K562 (cell line): ENCODE measurements at regions not wholly inside any gene's neighbourhood (a gene's known extent, or its start where the extent isn't known, plus 50 kb on each side); places are given as distances from the start of the nearest gene placed in this dataset.

Source experiments
- BHLHE40 ChIP-seq: IDR thresholded peaks from 2 replicates; pipeline ENCODE4 v1.6.1; 2011; ENCODE audit warnings: low read length, improper control_type of control experiment
- CREB1 ChIP-seq, 2 experiments: sonication (generic) in 1 of 2; formaldehyde crosslinking in 1 of 2; IDR thresholded peaks; 2 replicates each; pipeline versions ENCODE4 v1.6.1 to v1.8.0; 2012 to 2022; ENCODE audit warnings: inconsistent platforms in 1 of 2, mild to moderate bottlenecking in 1 of 2, missing genetic modification reagents in 1 of 2, moderate library complexity in 1 of 2
- E2F3 ChIP-seq: fragments of 250-450 bp; sonication (Bioruptor Pico); IDR thresholded peaks from 2 replicates; pipeline ENCODE4 v1.4.0; 2020; ENCODE audit warnings: mild to moderate bottlenecking
- ELF4 ChIP-seq: fragments of 450-650 bp; formaldehyde crosslinking; IDR thresholded peaks from 2 replicates; pipeline ENCODE4 v1.4.0; 2022; ENCODE audit warnings: missing genetic modification characterization
- EP400 ChIP-seq: fragments of 450-650 bp; IDR thresholded peaks from 2 replicates; pipeline ENCODE4 v1.6.1; 2017; ENCODE audit warnings: antibody characterized with exemption, mild to moderate bottlenecking, moderate library complexity
- GTF2F1 ChIP-seq: IDR thresholded peaks from 2 replicates; pipeline ENCODE4 v1.6.1; 2011; ENCODE audit warnings: low read depth, low read length, improper control_type of control experiment
- NCOA1 ChIP-seq: fragments of 450-650 bp; IDR thresholded peaks from 2 replicates; pipeline ENCODE4 v1.6.1; 2016; ENCODE audit warnings: low read depth
- NFRKB ChIP-seq: fragments of 450-650 bp; IDR thresholded peaks from 2 replicates; pipeline ENCODE4 v1.6.1; 2016; ENCODE audit warnings: low read depth
- NR3C1 ChIP-seq: sonication (generic); formaldehyde crosslinking; IDR thresholded peaks from 2 replicates; pipeline ENCODE4 v1.8.1; 2022; ENCODE audit warnings: missing genetic modification reagents
- POLR2H ChIP-seq: IDR thresholded peaks from 2 replicates; pipeline ENCODE4 v1.6.1; 2016; ENCODE audit warnings: missing genetic modification characterization, low read depth, mild to moderate bottlenecking, control low read depth, missing compliant biosample characterization, moderate library complexity
- PRMT5 ChIP-seq: sonication (generic); formaldehyde crosslinking; IDR thresholded peaks from 2 replicates; pipeline ENCODE4 v1.5.0; 2020; ENCODE audit warnings: missing genetic modification reagents
- RFX5 ChIP-seq: IDR thresholded peaks from 2 replicates; pipeline ENCODE4 v1.6.1; 2011; ENCODE audit warnings: low read depth, mild to moderate bottlenecking, improper control_type of control experiment, low read length
- THRAP3 ChIP-seq: fragments of 450-650 bp; IDR thresholded peaks from 2 replicates; pipeline ENCODE4 v1.6.1; 2016; ENCODE audit warnings: mild to moderate bottlenecking, inconsistent platforms, borderline replicate concordance
- ZNF239 ChIP-seq: fragments of 250-450 bp; sonication (Bioruptor Pico); IDR thresholded peaks from 2 replicates; pipeline ENCODE4 v1.4.0; 2020; ENCODE audit warnings: mild to moderate bottlenecking
- TF ChIP-seq, protein P1 (sequence below), 2 experiments: fragments of 450-650 bp; conservative IDR thresholded peaks; 2 replicates each; pipeline ENCODE4 v1.6.1; 2017; ENCODE audit warnings: mild to moderate bottlenecking in 2 of 2, moderate library complexity in 2 of 2
- TF ChIP-seq, protein P2 (sequence below), 2 experiments: fragments of 450-650 bp; IDR thresholded peaks; 2 replicates each; pipeline ENCODE4 v1.6.1; 2018; ENCODE audit warnings: mild to moderate bottlenecking in 2 of 2, low read depth in 1 of 2; ENCODE audit not compliant: partially characterized antibody in 2 of 2
- TF ChIP-seq, protein P3 (sequence below): IDR thresholded peaks from 2 replicates; pipeline ENCODE4 v1.6.1; 2012; ENCODE audit warnings: low read depth, low read length, improper control_type of control experiment, borderline replicate concordance
- TF ChIP-seq, protein P4 (sequence below): sonication (generic); formaldehyde crosslinking; IDR thresholded peaks from 2 replicates; pipeline ENCODE4 v1.8.0; 2022; ENCODE audit warnings: mild to moderate bottlenecking, low read depth, missing genetic modification reagents
- TF ChIP-seq, protein P5 (sequence below): sonication (generic); formaldehyde crosslinking; IDR thresholded peaks from 2 replicates; pipeline ENCODE4 v1.8.0; 2023; ENCODE audit warnings: mild to moderate bottlenecking, missing genetic modification reagents

DNA sequence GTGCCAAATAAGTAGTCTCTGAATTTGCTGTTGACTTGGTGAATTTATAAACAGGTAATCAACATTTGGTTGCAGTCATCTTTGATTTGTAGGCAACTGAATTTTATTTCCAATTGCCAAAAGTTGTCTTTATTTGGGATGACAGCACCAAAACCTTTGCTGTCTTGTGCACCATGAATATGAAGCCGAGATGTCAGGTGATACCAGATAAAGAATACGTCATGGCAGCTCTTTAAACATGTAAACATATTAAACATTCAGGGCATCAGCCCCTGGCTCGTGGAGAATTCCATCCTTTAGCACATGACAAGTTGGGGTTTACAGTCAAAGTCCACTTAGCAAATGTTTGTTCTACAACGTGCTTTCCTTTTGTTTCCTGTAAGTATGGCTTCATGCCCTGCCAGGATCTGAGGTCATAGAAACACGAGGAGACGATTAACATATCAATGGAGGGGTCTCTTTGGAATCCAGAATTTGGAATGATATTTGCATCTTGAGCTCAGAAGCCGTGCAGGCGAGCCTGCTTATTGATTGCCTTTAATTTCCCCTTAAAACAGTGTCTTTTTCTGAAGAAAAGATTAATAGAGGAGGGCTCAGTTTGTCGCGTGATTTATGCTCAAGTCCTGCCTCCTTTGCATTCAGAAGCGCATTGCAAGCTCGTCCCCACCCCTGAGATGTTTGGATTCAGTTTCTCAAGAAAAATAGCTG lies 170.2 kb upstream of the ZNF217 start (continued):
- TF ChIP-seq, protein P1, sequence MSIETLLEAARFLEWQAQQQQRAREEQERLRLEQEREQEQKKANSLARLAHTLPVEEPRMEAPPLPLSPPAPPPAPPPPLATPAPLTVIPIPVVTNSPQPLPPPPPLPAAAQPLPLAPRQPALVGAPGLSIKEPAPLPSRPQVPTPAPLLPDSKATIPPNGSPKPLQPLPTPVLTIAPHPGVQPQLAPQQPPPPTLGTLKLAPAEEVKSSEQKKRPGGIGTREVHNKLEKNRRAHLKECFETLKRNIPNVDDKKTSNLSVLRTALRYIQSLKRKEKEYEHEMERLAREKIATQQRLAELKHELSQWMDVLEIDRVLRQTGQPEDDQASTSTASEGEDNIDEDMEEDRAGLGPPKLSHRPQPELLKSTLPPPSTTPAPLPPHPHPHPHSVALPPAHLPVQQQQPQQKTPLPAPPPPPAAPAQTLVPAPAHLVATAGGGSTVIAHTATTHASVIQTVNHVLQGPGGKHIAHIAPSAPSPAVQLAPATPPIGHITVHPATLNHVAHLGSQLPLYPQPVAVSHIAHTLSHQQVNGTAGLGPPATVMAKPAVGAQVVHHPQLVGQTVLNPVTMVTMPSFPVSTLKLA (conservative IDR thresholded peaks at IDR 0.05), result peak; percentile 57 to 76
- TF ChIP-seq E2F3 (CRISPR knock-in tag), result no peak
- TF ChIP-seq, protein P2, sequence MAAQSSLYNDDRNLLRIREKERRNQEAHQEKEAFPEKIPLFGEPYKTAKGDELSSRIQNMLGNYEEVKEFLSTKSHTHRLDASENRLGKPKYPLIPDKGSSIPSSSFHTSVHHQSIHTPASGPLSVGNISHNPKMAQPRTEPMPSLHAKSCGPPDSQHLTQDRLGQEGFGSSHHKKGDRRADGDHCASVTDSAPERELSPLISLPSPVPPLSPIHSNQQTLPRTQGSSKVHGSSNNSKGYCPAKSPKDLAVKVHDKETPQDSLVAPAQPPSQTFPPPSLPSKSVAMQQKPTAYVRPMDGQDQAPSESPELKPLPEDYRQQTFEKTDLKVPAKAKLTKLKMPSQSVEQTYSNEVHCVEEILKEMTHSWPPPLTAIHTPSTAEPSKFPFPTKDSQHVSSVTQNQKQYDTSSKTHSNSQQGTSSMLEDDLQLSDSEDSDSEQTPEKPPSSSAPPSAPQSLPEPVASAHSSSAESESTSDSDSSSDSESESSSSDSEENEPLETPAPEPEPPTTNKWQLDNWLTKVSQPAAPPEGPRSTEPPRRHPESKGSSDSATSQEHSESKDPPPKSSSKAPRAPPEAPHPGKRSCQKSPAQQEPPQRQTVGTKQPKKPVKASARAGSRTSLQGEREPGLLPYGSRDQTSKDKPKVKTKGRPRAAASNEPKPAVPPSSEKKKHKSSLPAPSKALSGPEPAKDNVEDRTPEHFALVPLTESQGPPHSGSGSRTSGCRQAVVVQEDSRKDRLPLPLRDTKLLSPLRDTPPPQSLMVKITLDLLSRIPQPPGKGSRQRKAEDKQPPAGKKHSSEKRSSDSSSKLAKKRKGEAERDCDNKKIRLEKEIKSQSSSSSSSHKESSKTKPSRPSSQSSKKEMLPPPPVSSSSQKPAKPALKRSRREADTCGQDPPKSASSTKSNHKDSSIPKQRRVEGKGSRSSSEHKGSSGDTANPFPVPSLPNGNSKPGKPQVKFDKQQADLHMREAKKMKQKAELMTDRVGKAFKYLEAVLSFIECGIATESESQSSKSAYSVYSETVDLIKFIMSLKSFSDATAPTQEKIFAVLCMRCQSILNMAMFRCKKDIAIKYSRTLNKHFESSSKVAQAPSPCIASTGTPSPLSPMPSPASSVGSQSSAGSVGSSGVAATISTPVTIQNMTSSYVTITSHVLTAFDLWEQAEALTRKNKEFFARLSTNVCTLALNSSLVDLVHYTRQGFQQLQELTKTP (IDR thresholded peaks at IDR 0.05; ENCODE audit: low read depth in 1 of 2, partially characterized antibody in 2 of 2), result peak in 1 of 2 experiments; percentile 94
- no peak for TF ChIP-seq THRAP3
- TF ChIP-seq, protein P3, sequence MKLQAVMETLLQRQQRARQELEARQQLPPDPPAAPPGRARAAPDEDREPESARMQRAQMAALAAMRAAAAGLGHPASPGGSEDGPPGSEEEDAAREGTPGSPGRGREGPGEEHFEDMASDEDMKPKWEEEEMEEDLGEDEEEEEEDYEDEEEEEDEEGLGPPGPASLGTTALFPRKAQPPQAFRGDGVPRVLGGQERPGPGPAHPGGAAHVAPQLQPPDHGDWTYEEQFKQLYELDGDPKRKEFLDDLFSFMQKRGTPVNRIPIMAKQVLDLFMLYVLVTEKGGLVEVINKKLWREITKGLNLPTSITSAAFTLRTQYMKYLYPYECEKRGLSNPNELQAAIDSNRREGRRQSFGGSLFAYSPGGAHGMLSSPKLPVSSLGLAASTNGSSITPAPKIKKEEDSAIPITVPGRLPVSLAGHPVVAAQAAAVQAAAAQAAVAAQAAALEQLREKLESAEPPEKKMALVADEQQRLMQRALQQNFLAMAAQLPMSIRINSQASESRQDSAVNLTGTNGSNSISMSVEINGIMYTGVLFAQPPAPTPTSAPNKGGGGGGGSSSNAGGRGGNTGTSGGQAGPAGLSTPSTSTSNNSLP, result no peak
- TF ChIP-seq, protein P4, sequence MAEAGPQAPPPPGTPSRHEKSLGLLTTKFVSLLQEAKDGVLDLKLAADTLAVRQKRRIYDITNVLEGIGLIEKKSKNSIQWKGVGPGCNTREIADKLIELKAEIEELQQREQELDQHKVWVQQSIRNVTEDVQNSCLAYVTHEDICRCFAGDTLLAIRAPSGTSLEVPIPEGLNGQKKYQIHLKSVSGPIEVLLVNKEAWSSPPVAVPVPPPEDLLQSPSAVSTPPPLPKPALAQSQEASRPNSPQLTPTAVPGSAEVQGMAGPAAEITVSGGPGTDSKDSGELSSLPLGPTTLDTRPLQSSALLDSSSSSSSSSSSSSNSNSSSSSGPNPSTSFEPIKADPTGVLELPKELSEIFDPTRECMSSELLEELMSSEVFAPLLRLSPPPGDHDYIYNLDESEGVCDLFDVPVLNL (CRISPR knock-in tag), result no peak
- no peak for TF ChIP-seq CREB1 (IDR thresholded peaks at IDR 0.05)
- 0 out of 2 replicates have a peak, but pooled peaks have one; percentile 23 for TF ChIP-seq CREB1 (CRISPR knock-in tag; IDR thresholded peaks at IDR 0.05)
- TF ChIP-seq PRMT5 (CRISPR knock-in tag), result no peak
- no peak for TF ChIP-seq GTF2F1
- TF ChIP-seq ELF4 (CRISPR knock-in tag), result no peak
- peak; percentile 67 for TF ChIP-seq EP400
- peak; percentile 51 for TF ChIP-seq BHLHE40
- TF ChIP-seq, protein P5, sequence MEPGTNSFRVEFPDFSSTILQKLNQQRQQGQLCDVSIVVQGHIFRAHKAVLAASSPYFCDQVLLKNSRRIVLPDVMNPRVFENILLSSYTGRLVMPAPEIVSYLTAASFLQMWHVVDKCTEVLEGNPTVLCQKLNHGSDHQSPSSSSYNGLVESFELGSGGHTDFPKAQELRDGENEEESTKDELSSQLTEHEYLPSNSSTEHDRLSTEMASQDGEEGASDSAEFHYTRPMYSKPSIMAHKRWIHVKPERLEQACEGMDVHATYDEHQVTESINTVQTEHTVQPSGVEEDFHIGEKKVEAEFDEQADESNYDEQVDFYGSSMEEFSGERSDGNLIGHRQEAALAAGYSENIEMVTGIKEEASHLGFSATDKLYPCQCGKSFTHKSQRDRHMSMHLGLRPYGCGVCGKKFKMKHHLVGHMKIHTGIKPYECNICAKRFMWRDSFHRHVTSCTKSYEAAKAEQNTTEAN (CRISPR knock-in tag), result no peak
- no peak for TF ChIP-seq NR3C1 (CRISPR knock-in tag)
- 0 out of 2 replicates have a peak, but pooled peaks have one; percentile 50 for TF ChIP-seq NFRKB
- no peak for TF ChIP-seq ZNF239 (CRISPR knock-in tag)
- TF ChIP-seq RFX5, result no peak
- TF ChIP-seq POLR2H (tag), result no peak
- TF ChIP-seq NCOA1, result no peak
